HG02678 (cell line): ENCODE measurements at regions not wholly inside any gene's neighbourhood (a gene's known extent, or its start where the extent isn't known, plus 50 kb on each side); places are given as distances from the start of the nearest gene placed in this dataset.

ENCODE experiments used
- ATAC-seq: cut with Tn5 transposase; IDR thresholded peaks from one replicate; pipeline ENCODE4 v1.9.1; 2021; ENCODE audit warnings: mild to moderate bottlenecking, moderate library complexity; ENCODE audit not compliant: unreplicated experiment

- ATAC-seq: no peak
Measured at GRCh38 chr14:98288825-98289224, 983.2 kb downstream of the BCL11B start.

GRCh38 chr14:98290596-98290995, 981.4 kb downstream of the BCL11B start:
- no peak for ATAC-seq

DNA sequence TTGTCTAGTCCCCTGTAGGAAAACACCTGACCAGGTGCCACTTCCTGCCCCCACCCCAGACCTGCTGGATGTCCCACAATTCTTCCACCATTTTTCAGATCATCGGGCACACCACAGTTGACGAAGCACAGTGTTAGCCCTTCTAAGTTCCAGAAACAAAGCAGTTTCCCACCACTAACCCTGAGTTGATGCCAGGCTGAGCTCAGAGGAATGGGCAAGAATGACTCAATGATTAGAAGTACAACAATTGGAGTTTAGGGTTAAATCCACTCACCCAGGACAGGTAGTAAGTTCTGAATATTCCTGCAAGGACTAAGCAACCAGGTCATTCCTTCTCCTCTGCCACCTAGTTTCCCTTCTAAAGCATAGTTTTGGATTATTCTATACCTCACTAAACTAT, 979.8 kb downstream of the BCL11B start:
- ATAC-seq: no peak

GRCh38 chr14:98293576-98293975, 978.4 kb downstream of the BCL11B start:
- no peak for ATAC-seq

- ATAC-seq: no peak
Measured at GRCh38 chr14:98296895-98297294, 975.1 kb downstream of the BCL11B start.

DNA sequence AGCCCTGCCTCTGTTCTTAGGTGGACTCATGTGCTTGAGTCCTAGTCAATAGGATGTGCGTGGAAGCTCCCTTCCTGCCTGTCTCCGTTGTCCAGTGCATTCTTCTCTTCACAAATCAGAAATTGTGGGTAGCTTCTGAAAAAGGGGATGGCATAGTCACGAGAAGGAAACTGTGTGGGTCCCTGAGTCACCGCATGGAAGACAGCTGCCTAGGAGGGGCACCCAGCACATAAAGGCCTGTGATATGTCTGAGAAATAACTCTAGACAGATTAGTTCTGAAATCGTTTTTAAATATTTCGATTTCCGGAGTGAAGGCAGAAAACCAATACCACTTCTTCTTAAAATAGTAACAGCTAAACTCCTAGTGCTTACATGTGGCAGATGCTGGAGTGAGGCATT, 974.4 kb downstream of the BCL11B start:
- no peak for ATAC-seq

- ATAC-seq: no peak
Measured at GRCh38 chr14:98298481-98299244, 973.3 kb downstream of the BCL11B start.

DNA sequence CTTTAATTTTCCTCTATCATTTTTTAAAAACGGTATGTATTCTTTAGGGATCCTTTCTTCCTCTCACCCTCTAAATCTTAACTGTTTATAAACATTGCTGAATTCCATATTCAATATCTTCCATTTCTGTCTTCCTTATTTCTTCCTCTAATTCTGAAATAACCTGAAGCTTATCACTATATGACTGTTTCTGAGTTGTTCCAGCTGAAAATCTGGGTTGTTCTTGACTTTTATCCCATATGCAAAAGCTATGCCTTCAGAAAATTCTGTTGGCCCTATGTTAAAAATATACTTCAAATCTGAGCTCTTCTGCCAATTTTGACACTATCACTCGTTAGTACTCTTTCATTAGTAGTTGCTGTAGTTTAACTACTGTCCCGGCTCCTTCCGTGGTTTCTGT, 970.3 kb downstream of the BCL11B start:
- no peak for ATAC-seq

- no peak for ATAC-seq
Measured at GRCh38 chr14:98304574-98304973, 967.4 kb downstream of the BCL11B start.

DNA sequence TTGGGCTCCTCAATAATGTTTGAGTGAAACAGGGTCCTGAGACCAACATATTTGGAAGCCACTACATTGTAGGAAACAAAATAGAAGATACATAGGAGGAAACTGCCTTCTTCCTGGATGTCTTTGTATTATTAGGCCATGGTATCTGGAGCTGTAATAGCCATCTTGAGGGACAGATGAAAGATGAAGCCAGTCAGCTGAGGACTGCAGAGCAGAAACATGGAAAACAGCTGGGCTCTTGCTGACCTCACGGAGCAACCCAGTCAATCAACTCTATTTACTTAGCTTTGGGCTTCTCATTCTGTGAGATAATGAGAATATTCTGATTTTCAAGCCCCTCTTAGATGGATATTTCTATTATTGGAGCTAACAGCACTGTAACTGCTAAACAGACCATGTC, 962.4 kb downstream of the BCL11B start:
- ATAC-seq: no peak

GRCh38 chr14:98312006-98312405, 960.0 kb downstream of the BCL11B start:
- no peak for ATAC-seq

GRCh38 chr14:98321841-98322240, 950.2 kb downstream of the BCL11B start:
- no peak for ATAC-seq

DNA sequence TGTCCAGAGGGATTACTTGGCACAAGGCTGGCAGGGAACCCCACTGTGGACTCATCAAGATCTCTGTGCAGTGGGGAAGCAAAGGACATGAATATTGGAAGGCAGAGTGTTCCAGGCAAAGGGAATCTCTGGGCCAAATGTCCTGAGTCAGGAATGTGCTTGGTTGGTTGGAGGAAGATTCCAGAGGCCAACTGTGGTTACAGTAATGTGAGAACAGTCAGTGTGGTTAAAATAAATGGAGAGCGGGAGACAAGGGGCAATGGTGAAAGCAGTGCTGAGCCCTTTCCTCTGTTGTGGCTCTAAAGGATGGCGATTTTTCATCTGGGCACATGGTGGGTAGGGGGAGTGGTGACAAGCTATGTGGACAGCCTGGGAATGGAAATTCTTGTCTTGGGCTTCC, 948.2 kb downstream of the BCL11B start:
- no peak for ATAC-seq

GRCh38 chr14:98325761-98326160, 946.2 kb downstream of the BCL11B start:
- no peak for ATAC-seq

GRCh38 chr14:98328496-98328895, 943.5 kb downstream of the BCL11B start:
- ATAC-seq: no peak

- no peak for ATAC-seq
Measured at GRCh38 chr14:98334186-98334585, 937.8 kb downstream of the BCL11B start.

DNA sequence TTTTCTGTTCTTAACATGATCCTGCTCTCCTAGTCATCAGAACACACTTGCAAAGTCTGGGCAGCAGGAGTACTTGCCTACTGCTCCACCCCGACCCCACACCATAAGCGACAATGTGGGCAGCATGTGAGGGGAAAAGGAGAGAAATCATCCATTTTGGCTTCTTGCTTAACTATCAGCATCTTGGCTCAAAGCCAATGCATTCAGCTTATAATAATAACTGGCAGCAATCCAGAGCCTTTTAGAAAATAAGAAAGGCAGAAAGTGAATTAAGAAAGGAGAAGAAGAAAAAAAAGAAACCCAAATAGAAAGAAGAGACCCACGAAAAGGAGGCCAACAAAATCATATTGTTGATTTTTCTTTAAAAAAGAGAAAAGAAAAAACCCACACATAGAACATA, 930.8 kb downstream of the BCL11B start:
- no peak for ATAC-seq

DNA sequence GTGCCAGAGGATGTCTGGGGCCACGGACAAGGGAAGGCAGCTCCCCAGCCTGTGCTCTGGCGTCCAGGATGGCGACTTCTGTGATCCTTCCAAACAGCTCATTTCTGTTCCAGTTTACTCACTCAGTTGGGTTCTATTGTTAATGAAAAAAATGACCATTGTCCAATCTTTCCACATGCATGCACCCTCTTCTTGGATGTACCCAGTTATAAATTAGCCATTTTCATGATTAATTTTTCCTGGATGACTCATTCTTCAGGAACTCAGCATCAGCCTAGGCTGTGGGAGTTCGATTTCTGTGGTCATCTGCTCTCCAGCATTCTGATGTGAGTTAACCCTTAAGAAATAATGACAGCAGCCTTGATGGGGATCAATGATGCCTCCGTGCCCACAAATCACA, 926.8 kb downstream of the BCL11B start:
- no peak for ATAC-seq

- no peak for ATAC-seq
Measured at GRCh38 chr14:98347686-98348085, 924.3 kb downstream of the BCL11B start.

DNA sequence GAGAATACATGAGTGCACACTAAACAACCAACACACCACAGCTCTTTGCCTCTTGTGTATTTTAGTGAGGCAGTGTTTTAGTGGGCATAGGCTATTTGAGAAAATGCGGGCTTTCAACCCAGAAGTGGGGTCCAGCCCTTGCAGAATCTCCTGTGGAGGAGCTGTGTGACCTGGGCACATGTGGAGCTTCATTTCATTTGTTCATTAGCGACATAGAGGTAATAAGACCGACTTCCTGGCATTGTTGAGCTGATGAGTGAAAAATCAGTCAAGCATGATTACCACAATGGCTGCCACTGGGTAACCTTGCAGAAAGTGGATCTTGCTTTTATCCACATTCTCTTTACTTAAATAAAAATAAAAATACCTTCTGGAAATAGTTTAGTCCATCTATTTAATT, 923.5 kb downstream of the BCL11B start:
- no peak for ATAC-seq

- no peak for ATAC-seq
Measured at GRCh38 chr14:98350213-98350612, 921.8 kb downstream of the BCL11B start.

DNA sequence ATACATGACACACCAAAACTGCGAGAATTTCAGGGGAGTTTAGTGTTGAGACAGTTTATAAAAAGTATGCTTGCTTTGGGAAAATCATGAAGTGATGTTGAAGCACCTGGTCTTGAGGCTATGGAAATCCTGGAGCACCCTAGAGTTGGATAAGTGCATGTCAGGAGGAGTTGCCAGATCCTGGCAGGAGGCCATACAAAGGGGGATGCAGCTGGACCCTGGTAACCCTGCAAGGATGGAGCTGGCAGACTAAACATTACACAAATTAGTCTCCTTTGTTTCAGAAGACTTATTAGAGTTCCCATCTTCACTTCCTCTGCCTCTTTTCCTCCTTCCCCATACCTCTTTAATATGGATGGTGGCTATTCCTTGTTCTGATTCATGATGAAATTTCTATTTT, 907.0 kb downstream of the BCL11B start:
- no peak for ATAC-seq

GRCh38 chr14:98366429-98366828, 905.6 kb downstream of the BCL11B start:
- no peak for ATAC-seq
